HFFc6 (cell line): ENCODE measurements at regions not wholly inside any gene's neighbourhood (a gene's known extent, or its start where the extent isn't known, plus 50 kb on each side); places are given as distances from the start of the nearest gene placed in this dataset.

Experiments
- DNase-seq: peaks from one replicate; pipeline ENCODE4 v3.0.0-alpha.2; 2018
- H3K27ac Mint-ChIP-seq: 2 replicates; pipeline ENCODE4 v1.8.0; 2020; ENCODE audit warnings: mild to moderate bottlenecking, mixed read lengths
- H3K27me3 Mint-ChIP-seq: 2 replicates; pipeline ENCODE4 v1.8.0; 2021; ENCODE audit warnings: mild to moderate bottlenecking, moderate library complexity, mixed read lengths; ENCODE audit not compliant: insufficient read depth
- H3K36me3 Mint-ChIP-seq: 2 replicates; pipeline ENCODE4 v1.8.0; 2021; ENCODE audit warnings: low read depth, mixed read lengths
- H3K4me1 Mint-ChIP-seq: 2 replicates; pipeline ENCODE4 v1.8.0; 2020; ENCODE audit warnings: low read depth, mixed read lengths
- H3K4me3 Mint-ChIP-seq: 2 replicates; pipeline ENCODE4 v1.8.0; 2020; ENCODE audit warnings: mild to moderate bottlenecking, moderate library complexity, mixed read lengths
- H3K9me3 Mint-ChIP-seq: 2 replicates; pipeline ENCODE4 v1.8.0; 2020; ENCODE audit warnings: mild to moderate bottlenecking, mixed read lengths
- CTCF ChIP-seq: fragments of 200-600 bp; sonication (generic); IDR thresholded peaks from 2 replicates; pipeline ENCODE4 v1.5.0; 2021; ENCODE audit warnings: antibody characterized with exemption, mild to moderate bottlenecking

GRCh38 chr20:4574356-4574690, 111.9 kb upstream of the PRNP start:
- peak overlapping the region; percentile 95 for H3K27ac Mint-ChIP-seq
- peak overlapping the region; percentile 76; the same call in 1 of the 2 replicates for H3K4me3 Mint-ChIP-seq
- TF ChIP-seq CTCF, result no peak
- peaks cover 7% of the 10 kb centered on the region for H3K36me3 Mint-ChIP-seq
- peaks cover 52% of the 10 kb centered on the region for H3K4me1 Mint-ChIP-seq
- no peak for DNase-seq
- peaks cover 3% of the 10 kb centered on the region; the same call in 1 of the 2 replicates for H3K27me3 Mint-ChIP-seq
- H3K9me3 Mint-ChIP-seq, result no peaks in the 10 kb centered on the region

GRCh38 chr20:4573564-4574355, 112.5 kb upstream of the PRNP start:
- H3K9me3 Mint-ChIP-seq, result no peaks in the 10 kb centered on the region
- H3K4me3 Mint-ChIP-seq, result peak overlapping the region; percentile 76; the same call in 1 of the 2 replicates
- DNase-seq, result peak; percentile 32
- peaks cover 52% of the 10 kb centered on the region for H3K4me1 Mint-ChIP-seq
- H3K27me3 Mint-ChIP-seq, result peaks cover 3% of the 10 kb centered on the region; the same call in 1 of the 2 replicates
- TF ChIP-seq CTCF, result no peak
- H3K27ac Mint-ChIP-seq, result peak overlapping the region; percentile 95
- H3K36me3 Mint-ChIP-seq, result peaks cover 7% of the 10 kb centered on the region

- Mint-ChIP-seq H3K27ac (peak overlapping the region; percentile 5; the same call in 1 of the 2 replicates), H3K27me3 (peaks cover 3% of the 10 kb centered on the region; the same call in 1 of the 2 replicates), H3K36me3 (peaks cover 5% of the 10 kb centered on the region), H3K4me3 (no peak overlapping the region), H3K4me1 (peaks cover 46% of the 10 kb centered on the region), H3K9me3 (no peaks in the 10 kb centered on the region)
- no peak for DNase-seq
- no peak for TF ChIP-seq CTCF
Measured at GRCh38 chr20:4571759-4572531, 114.3 kb upstream of the PRNP start.

GRCh38 chr20:4569865-4570264, 116.4 kb upstream of the PRNP start:
- H3K4me3 Mint-ChIP-seq, result no peak overlapping the region
- no peaks in the 10 kb centered on the region for H3K9me3 Mint-ChIP-seq
- no peak overlapping the region for H3K27ac Mint-ChIP-seq
- no peaks in the 10 kb centered on the region for H3K36me3 Mint-ChIP-seq
- DNase-seq, result no peak
- no peaks in the 10 kb centered on the region; the same call in 1 of the 2 replicates for H3K27me3 Mint-ChIP-seq
- H3K4me1 Mint-ChIP-seq, result peaks cover 32% of the 10 kb centered on the region
- TF ChIP-seq CTCF, result no peak

GRCh38 chr20:4569092-4569491, 117.2 kb upstream of the PRNP start:
- peaks cover 2% of the 10 kb centered on the region; the same call in 1 of the 2 replicates for H3K27me3 Mint-ChIP-seq
- H3K9me3 Mint-ChIP-seq, result peaks cover 5% of the 10 kb centered on the region
- H3K36me3 Mint-ChIP-seq, result 0 out of 2 replicates have a peak, but pooled peaks cover 5% of the 10 kb centered on the region
- no peak; the same call in 1 of the 2 replicates for TF ChIP-seq CTCF
- no peak for DNase-seq
- H3K4me3 Mint-ChIP-seq, result no peak overlapping the region
- H3K27ac Mint-ChIP-seq, result no peak overlapping the region
- peaks cover 27% of the 10 kb centered on the region for H3K4me1 Mint-ChIP-seq
